Uterus (tissue), 3 donors: ENCODE measurements at regions not wholly inside any gene's neighbourhood (a gene's known extent, or its start where the extent isn't known, plus 50 kb on each side); places are given as distances from the start of the nearest gene placed in this dataset.

Experiments used
- DNase-seq, 2 donors: peaks; one replicate each; pipeline ENCODE4 v3.0.0-alpha.2; 2019 to 2020
- H3K27ac ChIP-seq, 2 donors: fragments of 200-600 bp; sonication (generic); 1 replicate in 1 of 2; 2 replicates in 1 of 2; pipeline ENCODE4 v1.5.1; 2016 to 2018
- H3K27me3 ChIP-seq, 2 donors: fragments of 200-600 bp; sonication (generic); one replicate each; pipeline ENCODE4 v1.5.1; 2018 to 2019; ENCODE audit warnings: control low read depth in 1 of 2
- H3K36me3 ChIP-seq, 2 donors: fragments of 200-600 bp; sonication (generic); one replicate each; pipeline ENCODE4 v1.5.1; 2019; ENCODE audit warnings: control low read depth in 1 of 2
- H3K4me1 ChIP-seq, 2 donors: fragments of 200-600 bp; sonication (generic); one replicate each; pipeline ENCODE4 v1.5.1; 2018 to 2019; ENCODE audit warnings: control low read depth in 1 of 2
- H3K4me3 ChIP-seq, 2 donors: fragments of 200-600 bp; sonication (generic); 1 replicate in 1 of 2; 2 replicates in 1 of 2; pipeline ENCODE4 v1.5.1; 2018 to 2019; ENCODE audit warnings: mild to moderate bottlenecking in 1 of 2
- H3K9me3 ChIP-seq, 2 donors: fragments of 200-600 bp; sonication (generic); one replicate each; pipeline ENCODE4 v1.5.1; 2019; ENCODE audit warnings: control low read depth in 1 of 2
- CTCF ChIP-seq, 4 experiments: fragments of 200-600 bp in 2 of 4; fragments of 450-650 bp in 2 of 4; sonication (generic) in 2 of 4; IDR thresholded peaks; one replicate each; pipeline ENCODE4 v1.5.1; 2016 to 2019; ENCODE audit warnings: antibody characterized with exemption in 4 of 4, mild to moderate bottlenecking in 2 of 4, moderate library complexity in 1 of 4
- POLR2A ChIP-seq, 2 donors: fragments of 450-650 bp; IDR thresholded peaks; one replicate each; pipeline ENCODE4 v1.6.1; 2016; ENCODE audit warnings: antibody characterized with exemption in 2 of 2, mild to moderate bottlenecking in 1 of 2, moderate library complexity in 1 of 2
- intact Hi-C: fragments of 100-400 bp; cut with DNase I; formaldehyde crosslinking; loops from one replicate; pipeline ENCODE4 v1.15.1; 2023; ENCODE audit warnings: low total_unique reads
- donor health status: DM: yes; HTN: yes; CAD: no.

- TF ChIP-seq POLR2A (IDR thresholded peaks at IDR 0.05), result no peak
- no peak for TF ChIP-seq CTCF (IDR thresholded peaks at IDR 0.05)
- intact Hi-C loops, result no loop called here
- H3K4me1 ChIP-seq, result no peaks in the 10 kb centered on the region
- H3K9me3 ChIP-seq, result no peaks in the 10 kb centered on the region
- no peaks in the 10 kb centered on the region for H3K36me3 ChIP-seq
- no peak overlapping the region for H3K27ac ChIP-seq
- DNase-seq, result no peak
- no peak overlapping the region for H3K4me3 ChIP-seq
- H3K27me3 ChIP-seq, result no peaks in the 10 kb centered on the region
Measured at GRCh38 chrX:8089141-8089540, 81.9 kb downstream of the VCX2 start.

GRCh38 chrX:8084006-8084405, 87.1 kb downstream of the VCX2 start:
- no peaks in the 10 kb centered on the region for H3K36me3 ChIP-seq
- no peak overlapping the region for H3K27ac ChIP-seq
- no peak for DNase-seq
- H3K4me1 ChIP-seq, result no peaks in the 10 kb centered on the region
- TF ChIP-seq CTCF (IDR thresholded peaks at IDR 0.05) (no peak), POLR2A (IDR thresholded peaks at IDR 0.05) (no peak)
- H3K27me3 ChIP-seq, result no peaks in the 10 kb centered on the region
- no peak overlapping the region for H3K4me3 ChIP-seq
- intact Hi-C loops, result no loop called here
- H3K9me3 ChIP-seq, result no peaks in the 10 kb centered on the region

- intact Hi-C loops, result no loop called here
- no peak for DNase-seq
Measured at GRCh38 chrX:8083286-8083685, 87.8 kb downstream of the VCX2 start.

GRCh38 chrX:8075636-8076035, 95.4 kb downstream of the VCX2 start:
- Histone ChIP-seq H3K4me1 (no peaks in the 10 kb centered on the region), H3K36me3 (no peaks in the 10 kb centered on the region), H3K27ac (no peak overlapping the region), H3K27me3 (no peaks in the 10 kb centered on the region), H3K4me3 (no peak overlapping the region), H3K9me3 (no peaks in the 10 kb centered on the region)
- TF ChIP-seq POLR2A (IDR thresholded peaks at IDR 0.05) (no peak), CTCF (IDR thresholded peaks at IDR 0.05) (no peak)
- intact Hi-C loops, result no loop called here
- DNase-seq, result no peak

More at GRCh38 chrX:8083286-8083685, 87.8 kb downstream of the VCX2 start:
- Histone ChIP-seq H3K4me1 (no peaks in the 10 kb centered on the region), H3K4me3 (no peak overlapping the region), H3K27ac (no peak overlapping the region), H3K9me3 (no peaks in the 10 kb centered on the region), H3K27me3 (no peaks in the 10 kb centered on the region), H3K36me3 (no peaks in the 10 kb centered on the region)
- TF ChIP-seq POLR2A (IDR thresholded peaks at IDR 0.05) (no peak), CTCF (IDR thresholded peaks at IDR 0.05) (no peak)

- TF ChIP-seq CTCF (IDR thresholded peaks at IDR 0.05) (no peak), POLR2A (IDR thresholded peaks at IDR 0.05) (no peak)
- Histone ChIP-seq H3K27me3 (no peaks in the 10 kb centered on the region), H3K36me3 (no peaks in the 10 kb centered on the region), H3K4me1 (no peaks in the 10 kb centered on the region), H3K27ac (no peak overlapping the region), H3K9me3 (no peaks in the 10 kb centered on the region), H3K4me3 (no peak overlapping the region)
- intact Hi-C loops, result no loop called here
- no peak for DNase-seq
Measured at GRCh38 chrX:8067754-8068462, 103.2 kb downstream of the VCX2 start.
